ENCODE measurements at regions not wholly inside any gene's neighbourhood (a gene's known extent, or its start where the extent isn't known, plus 50 kb on each side); places are given as distances from the start of the nearest gene placed in this dataset.
"Not testable (repeated sequence)": the region's sequence is repeated elsewhere in the genome, so short reads cannot be mapped to it uniquely, and the experiment has no call there.

GRCh38 chr6:125587666-125588632, 161.5 kb upstream of the HEY2 start:
- H3K4me3 Mint-ChIP-seq: no peak overlapping the region
- no peaks in the 10 kb centered on the region for H3K27me3 Mint-ChIP-seq
- H3K27ac Mint-ChIP-seq: no peak overlapping the region
- DNase-seq (ENCODE audit: low spot score in 2 of 2) (no peak), ATAC-seq (ENCODE audit: low read depth) (no peak)
- H3K36me3 Mint-ChIP-seq: no peaks in the 10 kb centered on the region
- H3K9me3 Mint-ChIP-seq: no peaks in the 10 kb centered on the region
- no peaks in the 10 kb centered on the region for H3K4me1 Mint-ChIP-seq

DNA sequence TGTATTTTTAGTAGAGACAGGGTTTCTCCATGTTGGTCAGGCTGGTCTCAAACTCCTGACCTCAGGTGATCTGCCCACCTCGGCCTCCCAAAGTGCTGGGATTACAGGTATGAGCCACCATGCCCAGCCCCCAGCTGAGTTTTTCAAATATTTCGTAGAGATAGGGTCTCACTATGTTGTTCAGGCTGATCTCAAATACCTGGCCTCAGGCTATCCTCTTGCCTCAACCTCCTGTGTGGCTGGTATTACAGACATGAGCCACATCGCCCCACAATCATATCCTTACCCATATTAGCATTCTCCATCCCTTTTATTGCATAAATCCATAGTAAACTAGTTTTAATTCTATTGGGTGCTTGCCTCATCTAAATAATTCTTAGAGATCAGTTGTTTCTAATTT, 157.6 kb upstream of the HEY2 start:
- not testable (repeated sequence) for H3K27ac Mint-ChIP-seq; H3K9me3 Mint-ChIP-seq; H3K4me3 Mint-ChIP-seq; H3K27me3 Mint-ChIP-seq; H3K36me3 Mint-ChIP-seq; DNase-seq (ENCODE audit: low spot score in 2 of 2); ATAC-seq (ENCODE audit: low read depth); H3K4me1 Mint-ChIP-seq

GRCh38 chr6:125593746-125594145, 155.7 kb upstream of the HEY2 start:
- no peak for ATAC-seq (ENCODE audit: low read depth)
- H3K9me3 Mint-ChIP-seq: no peaks in the 10 kb centered on the region
- H3K4me1 Mint-ChIP-seq: peaks cover 4% of the 10 kb centered on the region
- H3K27me3 Mint-ChIP-seq: peaks cover 4% of the 10 kb centered on the region
- H3K4me3 Mint-ChIP-seq: no peak overlapping the region
- no peak for DNase-seq (ENCODE audit: low spot score in 2 of 2)
- no peaks in the 10 kb centered on the region for H3K36me3 Mint-ChIP-seq
- no peak overlapping the region for H3K27ac Mint-ChIP-seq

DNA sequence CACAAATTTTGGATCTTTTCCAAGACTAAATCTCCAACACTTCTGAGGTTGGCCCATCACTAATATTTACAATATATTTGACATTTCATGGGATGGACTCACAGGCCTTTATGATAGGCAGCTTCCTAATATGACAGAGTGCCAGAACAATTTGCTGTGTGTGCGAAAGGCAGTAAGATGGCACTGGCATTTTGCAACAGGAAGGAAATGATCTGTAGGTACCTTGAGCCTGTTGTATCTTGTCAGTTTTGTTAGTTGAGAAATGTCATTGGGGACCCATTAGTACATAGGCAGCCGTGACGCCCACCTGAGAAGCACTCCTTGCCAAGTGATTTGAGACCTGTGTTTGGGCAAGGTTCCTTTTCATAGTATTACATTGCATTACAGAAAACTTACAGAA, 153.4 kb upstream of the HEY2 start:
- no peak for DNase-seq (ENCODE audit: low spot score in 2 of 2)
- Mint-ChIP-seq H3K36me3 (no peaks in the 10 kb centered on the region), H3K27ac (no peak overlapping the region), H3K27me3 (peaks cover 8% of the 10 kb centered on the region), H3K9me3 (no peaks in the 10 kb centered on the region), H3K4me3 (no peak overlapping the region), H3K4me1 (peaks cover 4% of the 10 kb centered on the region)
- no peak for ATAC-seq (ENCODE audit: low read depth)

- H3K27me3 Mint-ChIP-seq: peaks cover 9% of the 10 kb centered on the region
- ATAC-seq (ENCODE audit: low read depth) (peak; percentile 62), DNase-seq (ENCODE audit: low spot score in 2 of 2) (no peak)
- H3K4me1 Mint-ChIP-seq: peaks cover 4% of the 10 kb centered on the region
- no peak overlapping the region for H3K4me3 Mint-ChIP-seq
- no peaks in the 10 kb centered on the region for H3K9me3 Mint-ChIP-seq
- H3K27ac Mint-ChIP-seq: no peak overlapping the region
- H3K36me3 Mint-ChIP-seq: no peaks in the 10 kb centered on the region
Observed at GRCh38 chr6:125597411-125598253, 151.8 kb upstream of the HEY2 start.

DNA sequence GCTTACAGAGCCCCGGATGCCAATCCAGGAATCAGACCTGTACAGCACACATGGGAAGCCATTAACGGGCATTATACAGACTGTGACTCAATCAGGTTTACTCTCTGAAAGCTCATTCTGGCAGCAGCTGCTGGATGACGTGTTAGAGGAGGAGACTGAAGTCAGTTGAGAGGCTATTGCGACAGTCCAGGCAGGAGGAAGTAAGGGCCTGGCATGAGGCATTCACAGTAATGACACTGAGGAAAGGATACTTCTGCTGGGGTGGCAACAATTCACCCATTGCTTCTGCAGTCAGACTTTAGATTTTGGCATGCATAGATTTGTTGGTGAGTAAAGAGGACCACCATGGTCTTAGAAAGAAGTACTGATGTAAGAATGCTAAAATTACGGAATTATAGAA, 151.0 kb upstream of the HEY2 start:
- H3K27me3 Mint-ChIP-seq: peaks cover 9% of the 10 kb centered on the region
- peaks cover 4% of the 10 kb centered on the region for H3K4me1 Mint-ChIP-seq
- H3K9me3 Mint-ChIP-seq: no peaks in the 10 kb centered on the region
- ATAC-seq (ENCODE audit: low read depth) (no peak), DNase-seq (ENCODE audit: low spot score in 2 of 2) (no peak)
- no peaks in the 10 kb centered on the region for H3K36me3 Mint-ChIP-seq
- H3K4me3 Mint-ChIP-seq: no peak overlapping the region
- H3K27ac Mint-ChIP-seq: no peak overlapping the region

GRCh38 chr6:125604257-125604656, 145.2 kb upstream of the HEY2 start:
- peaks cover 3% of the 10 kb centered on the region for H3K27me3 Mint-ChIP-seq
- H3K36me3 Mint-ChIP-seq: no peaks in the 10 kb centered on the region
- peaks cover 2% of the 10 kb centered on the region for H3K9me3 Mint-ChIP-seq
- H3K27ac Mint-ChIP-seq: no peak overlapping the region
- DNase-seq (ENCODE audit: low spot score in 2 of 2): no peak
- no peak overlapping the region for H3K4me3 Mint-ChIP-seq
- no peak for ATAC-seq (ENCODE audit: low read depth)
- H3K4me1 Mint-ChIP-seq: no peaks in the 10 kb centered on the region

DNA sequence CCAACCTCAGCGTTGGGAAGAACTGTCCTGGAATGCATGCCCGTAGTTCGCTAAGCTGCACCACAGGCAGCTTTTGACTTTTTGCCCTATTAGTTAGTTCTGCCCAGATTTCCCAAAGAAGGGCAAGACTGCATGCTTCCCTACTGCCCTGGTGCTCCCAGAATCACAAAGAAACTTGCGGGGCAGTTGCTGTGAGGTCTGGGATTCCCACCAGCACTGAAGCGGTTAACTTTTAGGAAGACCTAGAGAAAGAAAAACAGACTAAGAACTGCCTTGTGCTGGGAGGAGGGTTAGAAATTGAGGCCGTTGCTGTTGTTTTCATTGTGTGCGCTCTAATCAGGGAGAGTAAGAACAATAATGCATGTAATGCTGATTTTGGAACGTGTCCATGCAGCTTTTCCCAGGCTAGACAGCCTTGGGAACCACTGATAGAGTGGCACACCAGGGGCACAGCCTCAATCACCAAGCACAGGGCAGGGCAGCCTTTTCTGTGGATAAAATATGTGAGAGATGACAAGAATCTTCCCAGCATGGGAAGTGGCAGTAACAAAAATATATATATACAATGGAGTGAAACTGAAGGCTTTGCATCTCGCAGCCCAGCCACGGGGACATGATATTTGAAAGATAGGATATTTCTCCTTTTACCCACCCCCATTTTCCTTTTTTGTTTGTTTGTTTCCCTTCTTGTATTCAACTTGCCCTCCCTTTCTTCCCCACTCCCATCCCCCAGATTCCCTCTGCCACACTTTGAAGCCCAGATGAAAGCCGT, 137.7 kb upstream of the HEY2 start:
- no peaks in the 10 kb centered on the region for H3K9me3 Mint-ChIP-seq
- no peaks in the 10 kb centered on the region for H3K36me3 Mint-ChIP-seq
- no peak overlapping the region for H3K27ac Mint-ChIP-seq
- ATAC-seq (ENCODE audit: low read depth) (no peak), DNase-seq (ENCODE audit: low spot score in 2 of 2) (no peak)
- no peaks in the 10 kb centered on the region for H3K4me1 Mint-ChIP-seq
- peaks cover 5% of the 10 kb centered on the region for H3K27me3 Mint-ChIP-seq
- H3K4me3 Mint-ChIP-seq: no peak overlapping the region

DNA sequence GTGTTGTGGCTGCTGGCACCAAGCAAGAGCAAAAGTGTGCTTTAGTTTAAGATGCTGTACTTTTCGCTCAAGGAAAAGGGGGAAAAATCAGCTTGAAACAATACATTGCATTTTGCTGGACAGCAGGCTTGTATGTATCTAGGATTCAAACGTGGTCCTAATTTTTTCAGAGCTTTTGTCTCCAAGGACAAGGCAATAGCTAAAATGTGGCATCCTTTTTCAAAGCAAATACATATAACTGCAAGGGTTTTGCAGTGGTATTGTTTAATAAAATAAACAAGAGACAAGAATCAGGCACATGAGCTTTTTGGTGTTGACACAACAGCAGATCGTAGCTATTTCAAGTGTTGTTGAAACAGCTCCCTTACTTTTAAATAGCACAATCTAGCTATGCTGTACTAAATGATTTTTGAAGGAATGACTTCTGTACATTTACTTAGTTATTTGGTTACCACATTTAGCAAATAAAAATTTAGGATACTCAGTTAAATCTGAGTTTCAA, 137.0 kb upstream of the HEY2 start:
- ATAC-seq (ENCODE audit: low read depth): no peak
- Mint-ChIP-seq H3K36me3 (no peaks in the 10 kb centered on the region), H3K4me3 (no peak overlapping the region), H3K27me3 (peaks cover 4% of the 10 kb centered on the region), H3K4me1 (no peaks in the 10 kb centered on the region), H3K27ac (no peak overlapping the region), H3K9me3 (no peaks in the 10 kb centered on the region)
- DNase-seq (ENCODE audit: low spot score in 2 of 2): no peak

GRCh38 chr6:125618629-125619028, 130.8 kb upstream of the HEY2 start:
- no peak for DNase-seq (ENCODE audit: low spot score in 2 of 2)
- no peak overlapping the region for H3K4me3 Mint-ChIP-seq
- H3K27ac Mint-ChIP-seq: no peak overlapping the region
- no peaks in the 10 kb centered on the region for H3K9me3 Mint-ChIP-seq
- peaks cover 6% of the 10 kb centered on the region for H3K27me3 Mint-ChIP-seq
- H3K36me3 Mint-ChIP-seq: no peaks in the 10 kb centered on the region
- no peaks in the 10 kb centered on the region for H3K4me1 Mint-ChIP-seq
- ATAC-seq (ENCODE audit: low read depth): no peak

DNA sequence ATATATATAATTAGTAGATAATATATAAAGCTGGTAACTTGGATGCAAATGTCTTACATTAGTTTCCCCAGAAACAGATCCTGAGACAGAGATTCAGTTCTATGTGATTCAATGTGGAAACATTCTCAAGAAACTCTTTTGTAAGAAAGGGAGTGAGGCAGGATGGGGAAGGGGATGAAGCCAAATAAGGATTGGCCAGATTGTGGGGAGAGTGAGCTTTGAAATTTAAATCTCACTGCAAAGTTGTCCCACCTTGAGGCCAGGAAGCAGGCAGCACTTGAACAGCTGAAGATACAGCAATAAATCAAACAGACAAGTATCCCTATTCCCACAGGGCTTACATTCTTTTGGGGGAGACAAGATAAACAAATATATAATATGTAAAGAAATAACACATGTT, 126.3 kb upstream of the HEY2 start:
- ATAC-seq (ENCODE audit: low read depth) (no peak), DNase-seq (ENCODE audit: low spot score in 2 of 2) (no peak)
- H3K27ac Mint-ChIP-seq: no peak overlapping the region
- H3K9me3 Mint-ChIP-seq: no peaks in the 10 kb centered on the region
- H3K27me3 Mint-ChIP-seq: peaks cover 5% of the 10 kb centered on the region
- H3K4me3 Mint-ChIP-seq: no peak overlapping the region
- H3K36me3 Mint-ChIP-seq: no peaks in the 10 kb centered on the region
- H3K4me1 Mint-ChIP-seq: no peaks in the 10 kb centered on the region

- Mint-ChIP-seq H3K9me3 (no peaks in the 10 kb centered on the region), H3K27ac (no peak overlapping the region), H3K27me3 (peaks cover 4% of the 10 kb centered on the region), H3K36me3 (no peaks in the 10 kb centered on the region), H3K4me1 (no peaks in the 10 kb centered on the region), H3K4me3 (no peak overlapping the region)
- DNase-seq (ENCODE audit: low spot score in 2 of 2): no peak
- ATAC-seq (ENCODE audit: low read depth): no peak
Observed at GRCh38 chr6:125631165-125631564, 118.3 kb upstream of the HEY2 start.

DNA sequence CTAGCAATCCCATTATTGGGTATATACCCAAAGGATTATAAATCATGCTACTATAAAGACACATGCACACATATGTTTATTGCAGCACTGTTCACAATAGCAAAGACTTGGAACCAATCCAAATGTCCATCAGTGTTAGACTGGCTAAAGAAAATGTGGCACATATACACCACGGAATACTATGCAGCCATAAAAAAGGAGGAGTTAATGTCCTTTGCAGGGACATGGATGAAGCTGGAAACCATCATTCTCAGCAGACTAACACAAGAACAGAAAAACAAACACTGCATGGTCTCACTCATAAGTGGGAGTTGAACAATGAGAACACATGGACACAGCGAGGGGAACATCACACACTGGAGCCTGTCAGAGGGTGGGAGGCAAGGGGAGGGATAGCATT, 113.4 kb upstream of the HEY2 start:
- ATAC-seq (ENCODE audit: low read depth); DNase-seq (ENCODE audit: low spot score in 2 of 2); H3K9me3 Mint-ChIP-seq; H3K4me3 Mint-ChIP-seq; H3K27me3 Mint-ChIP-seq; H3K4me1 Mint-ChIP-seq; H3K27ac Mint-ChIP-seq; H3K36me3 Mint-ChIP-seq: not testable (repeated sequence)

GRCh38 chr6:125636671-125637070, 112.8 kb upstream of the HEY2 start:
- no peaks in the 10 kb centered on the region for H3K36me3 Mint-ChIP-seq
- ATAC-seq (ENCODE audit: low read depth): no peak
- no peaks in the 10 kb centered on the region for H3K9me3 Mint-ChIP-seq
- no peak overlapping the region for H3K27ac Mint-ChIP-seq
- no peaks in the 10 kb centered on the region for H3K4me1 Mint-ChIP-seq
- DNase-seq (ENCODE audit: low spot score in 2 of 2): no peak
- peaks cover 3% of the 10 kb centered on the region for H3K27me3 Mint-ChIP-seq
- H3K4me3 Mint-ChIP-seq: no peak overlapping the region
